GM20000 (cell line): ENCODE measurements at regions not wholly inside any gene's neighbourhood (a gene's known extent, or its start where the extent isn't known, plus 50 kb on each side); places are given as distances from the start of the nearest gene placed in this dataset.

Source experiments
- DNase-seq: peaks from one replicate; pipeline ENCODE4 v3.0.0; 2012; ENCODE audit warnings: low spot score
- TF ChIP-seq, protein P1 (sequence below): IDR thresholded peaks from 2 replicates; pipeline ENCODE4 v1.5.1; 2012; ENCODE audit warnings: mild to moderate bottlenecking, control low read depth; ENCODE audit errors: extremely low read depth, missing control alignments

- DNase-seq = no peak
- TF ChIP-seq, protein P1, sequence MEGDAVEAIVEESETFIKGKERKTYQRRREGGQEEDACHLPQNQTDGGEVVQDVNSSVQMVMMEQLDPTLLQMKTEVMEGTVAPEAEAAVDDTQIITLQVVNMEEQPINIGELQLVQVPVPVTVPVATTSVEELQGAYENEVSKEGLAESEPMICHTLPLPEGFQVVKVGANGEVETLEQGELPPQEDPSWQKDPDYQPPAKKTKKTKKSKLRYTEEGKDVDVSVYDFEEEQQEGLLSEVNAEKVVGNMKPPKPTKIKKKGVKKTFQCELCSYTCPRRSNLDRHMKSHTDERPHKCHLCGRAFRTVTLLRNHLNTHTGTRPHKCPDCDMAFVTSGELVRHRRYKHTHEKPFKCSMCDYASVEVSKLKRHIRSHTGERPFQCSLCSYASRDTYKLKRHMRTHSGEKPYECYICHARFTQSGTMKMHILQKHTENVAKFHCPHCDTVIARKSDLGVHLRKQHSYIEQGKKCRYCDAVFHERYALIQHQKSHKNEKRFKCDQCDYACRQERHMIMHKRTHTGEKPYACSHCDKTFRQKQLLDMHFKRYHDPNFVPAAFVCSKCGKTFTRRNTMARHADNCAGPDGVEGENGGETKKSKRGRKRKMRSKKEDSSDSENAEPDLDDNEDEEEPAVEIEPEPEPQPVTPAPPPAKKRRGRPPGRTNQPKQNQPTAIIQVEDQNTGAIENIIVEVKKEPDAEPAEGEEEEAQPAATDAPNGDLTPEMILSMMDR = no peak
Observed at GRCh38 chr13:85655040-85655439, 144.2 kb downstream of the SLITRK6 start.

GRCh38 chr13:85654227-85654626, 145.0 kb downstream of the SLITRK6 start:
- DNase-seq = no peak
- TF ChIP-seq, protein P1 = no peak

DNA sequence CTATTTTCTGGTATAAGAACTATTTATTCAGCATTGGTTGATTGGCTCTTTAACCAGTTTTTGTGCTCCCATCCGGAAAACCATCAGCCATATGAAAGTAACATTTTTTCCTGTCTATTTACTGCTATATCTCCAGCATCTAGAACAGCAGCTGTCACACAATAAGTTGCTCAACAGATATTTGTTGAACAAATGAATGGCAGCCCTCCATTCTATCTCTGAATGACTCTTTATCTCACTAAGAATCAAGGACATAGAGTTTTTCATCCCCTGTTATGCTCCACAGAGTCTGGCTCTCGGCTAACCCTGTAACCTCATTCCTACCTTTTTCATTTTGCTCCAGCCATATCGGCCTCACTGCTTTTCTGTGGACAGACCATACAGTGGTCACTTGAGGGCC, 145.5 kb downstream of the SLITRK6 start:
- TF ChIP-seq, protein P1 = no peak
- no peak for DNase-seq

DNA sequence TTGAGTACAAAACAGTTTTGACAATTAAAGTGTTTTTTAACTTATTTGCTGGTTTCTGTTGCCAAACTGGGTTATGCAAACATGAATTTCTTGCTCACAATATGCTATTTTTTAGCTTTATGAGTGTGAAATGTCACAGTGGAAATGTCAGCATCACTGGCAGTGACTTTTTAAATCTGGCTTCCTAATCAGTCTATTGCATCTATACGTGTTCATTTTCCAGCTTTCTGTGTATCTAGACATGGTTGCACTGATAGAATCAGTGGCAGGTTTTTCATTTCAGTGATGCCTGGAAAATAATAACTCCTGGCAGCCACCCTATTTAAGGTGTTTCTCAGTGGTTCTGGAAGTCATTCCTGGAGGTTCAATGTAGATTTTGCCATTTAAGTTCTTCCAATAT, 146.7 kb downstream of the SLITRK6 start:
- TF ChIP-seq, protein P1 = no peak

DNA sequence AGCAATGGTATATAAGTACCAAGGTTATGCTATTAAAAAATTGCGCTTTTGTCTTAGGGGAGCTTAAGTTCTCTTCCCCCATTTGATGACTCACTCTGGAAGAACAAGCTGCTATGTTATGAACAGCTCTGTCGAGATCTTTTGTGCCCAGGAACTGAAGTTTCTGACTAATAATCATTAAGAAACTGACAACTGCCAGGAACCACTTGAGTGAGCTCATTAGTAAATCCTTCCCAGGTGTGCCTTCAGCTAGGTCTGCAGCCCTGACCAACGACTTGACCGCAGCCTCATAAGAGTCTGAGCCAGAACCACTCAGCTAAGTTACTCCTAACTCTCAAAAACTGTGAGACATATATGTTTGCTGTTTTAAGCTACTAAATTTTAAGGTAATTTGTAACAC, 147.8 kb downstream of the SLITRK6 start:
- DNase-seq = no peak
- TF ChIP-seq, protein P1 = no peak

More for the DNA sequence above, 146.7 kb downstream of the SLITRK6 start:
- no peak for DNase-seq

- no peak for DNase-seq
- TF ChIP-seq, protein P1 = no peak
Observed at GRCh38 chr13:85650613-85651012, 148.6 kb downstream of the SLITRK6 start.

DNA sequence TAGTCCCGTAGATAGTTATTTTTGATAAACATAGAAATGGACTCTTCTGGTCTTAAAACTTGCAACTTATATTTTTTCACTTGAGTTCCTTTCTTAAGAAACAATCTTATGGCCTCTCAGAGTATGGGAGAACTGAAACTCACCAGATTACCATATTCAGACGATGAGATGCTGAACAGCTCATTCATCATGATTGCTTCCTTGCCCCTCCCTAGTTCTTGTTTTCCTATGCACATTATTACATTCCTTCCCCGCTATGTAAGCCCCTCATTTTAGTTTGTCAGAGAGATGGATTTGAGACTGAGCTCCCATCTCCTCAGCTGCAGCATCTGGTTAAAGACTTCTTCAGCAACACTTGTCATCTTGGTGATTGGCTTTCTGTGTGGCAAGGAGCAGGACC, 158.5 kb downstream of the SLITRK6 start:
- TF ChIP-seq, protein P1 = no peak
- no peak for DNase-seq
